Hypothalamus (tissue), 51 donors: ENCODE measurements at regions not wholly inside any gene's neighbourhood (a gene's known extent, or its start where the extent isn't known, plus 50 kb on each side); places are given as distances from the start of the nearest gene placed in this dataset.

Experiments used
- DNase-seq, 51 donors: peaks; one replicate each; lab custom pipeline; 2025; lab: John Stamatoyannopoulos, UW

DNA sequence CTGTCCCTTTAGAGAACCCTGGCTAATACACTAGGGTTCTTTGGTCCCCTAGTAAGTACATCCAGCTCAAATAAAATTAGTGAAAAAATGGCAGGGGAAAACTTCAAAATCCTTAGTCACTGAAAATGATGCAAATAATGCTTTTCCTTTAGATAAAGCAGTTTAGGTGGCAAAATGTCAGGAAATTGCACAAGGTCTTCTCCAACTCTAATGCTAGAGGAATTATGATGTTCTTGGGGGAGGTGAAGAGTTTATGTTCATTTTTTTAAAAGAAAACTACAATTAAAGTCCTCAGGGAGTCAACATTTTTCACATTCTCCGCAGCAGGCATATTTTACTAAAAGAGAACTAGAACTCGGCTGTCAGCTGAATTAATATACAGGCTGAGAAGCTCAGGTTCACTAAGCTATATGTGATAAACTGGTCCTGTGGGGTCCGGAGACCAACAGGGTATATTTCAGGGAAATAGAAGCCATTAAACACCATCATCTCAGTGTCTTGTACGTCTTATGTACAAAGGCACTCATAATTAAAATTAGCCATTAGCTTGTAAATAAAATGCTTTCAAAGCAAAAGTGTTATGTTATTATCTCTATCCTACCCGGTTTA is 1164.7 kb upstream of the AUTS2 start:
- no peak for DNase-seq

DNA sequence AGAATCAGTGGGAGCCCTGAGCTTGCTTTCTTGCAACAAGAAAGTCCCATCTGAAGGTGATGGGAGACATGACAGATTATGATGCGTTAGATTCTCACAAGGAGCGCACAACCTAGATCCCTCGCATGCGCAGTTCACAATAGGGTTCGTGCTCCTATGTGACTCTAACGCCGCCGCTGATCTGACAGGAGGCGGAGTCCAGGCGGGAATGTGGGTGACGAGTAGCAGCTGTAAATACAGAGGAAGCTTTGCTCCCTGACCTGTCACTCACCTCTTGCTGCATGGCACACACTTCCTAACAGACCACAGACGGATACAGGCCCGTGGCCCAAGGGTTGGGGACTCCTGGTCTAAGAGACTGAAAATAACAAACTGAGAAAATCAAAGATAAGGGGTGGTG is 1163.4 kb upstream of the AUTS2 start:
- no peak for DNase-seq

DNA sequence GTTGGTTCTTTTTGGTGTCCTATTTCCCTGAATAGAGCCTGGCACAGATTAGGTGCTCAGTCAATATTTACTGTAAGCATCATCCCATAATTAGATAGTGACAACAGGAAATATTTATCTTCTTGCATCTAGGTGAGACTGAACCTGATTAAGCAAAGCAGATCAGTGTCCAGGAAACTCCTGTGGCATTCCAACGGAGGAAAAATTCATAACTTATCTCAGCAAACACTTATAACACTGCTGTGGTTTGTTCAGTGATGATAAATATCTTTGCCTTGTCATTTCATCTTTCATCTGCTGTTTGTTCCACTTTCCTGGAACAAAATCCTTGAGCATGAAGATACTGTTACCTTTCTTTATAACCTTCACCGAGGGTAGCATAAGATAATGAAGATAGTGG is 1160.3 kb upstream of the AUTS2 start:
- DNase-seq = no peak

DNA sequence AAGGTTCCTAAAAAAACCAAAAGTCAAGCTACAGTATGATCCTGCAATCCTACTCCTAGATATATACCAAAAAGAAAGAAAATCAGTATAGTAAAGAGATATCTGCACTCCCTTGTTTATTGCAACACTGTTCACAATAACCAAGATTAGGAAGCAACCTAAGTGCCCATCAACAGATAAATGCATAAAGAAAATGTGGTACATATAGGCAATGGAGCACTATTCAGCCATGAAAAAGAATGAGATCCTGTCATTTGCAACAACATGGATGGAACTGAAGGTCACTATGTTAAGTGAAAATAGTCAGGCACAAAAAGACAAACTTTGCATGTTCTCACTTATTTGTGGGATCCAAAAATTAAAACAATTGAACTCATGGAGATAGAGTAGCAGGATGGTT is 1159.5 kb upstream of the AUTS2 start:
- no peak for DNase-seq

DNA sequence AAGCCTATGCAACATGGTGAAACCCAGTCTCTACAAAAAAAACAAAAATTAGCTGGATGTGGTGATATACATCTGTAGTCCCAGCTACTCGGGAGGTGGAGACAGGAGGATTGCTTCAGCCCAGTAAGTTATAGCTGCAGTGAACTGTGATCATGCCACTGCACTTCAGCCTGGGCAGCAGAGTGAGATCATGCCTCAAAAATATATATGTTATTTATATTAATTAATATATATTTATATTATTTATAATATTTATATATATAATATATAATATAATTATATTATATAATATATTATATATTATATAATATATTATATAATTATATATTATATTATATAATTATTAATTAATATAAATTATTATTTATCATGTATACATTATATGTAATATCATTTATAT is 1158.4 kb upstream of the AUTS2 start:
- no peak for DNase-seq

DNA sequence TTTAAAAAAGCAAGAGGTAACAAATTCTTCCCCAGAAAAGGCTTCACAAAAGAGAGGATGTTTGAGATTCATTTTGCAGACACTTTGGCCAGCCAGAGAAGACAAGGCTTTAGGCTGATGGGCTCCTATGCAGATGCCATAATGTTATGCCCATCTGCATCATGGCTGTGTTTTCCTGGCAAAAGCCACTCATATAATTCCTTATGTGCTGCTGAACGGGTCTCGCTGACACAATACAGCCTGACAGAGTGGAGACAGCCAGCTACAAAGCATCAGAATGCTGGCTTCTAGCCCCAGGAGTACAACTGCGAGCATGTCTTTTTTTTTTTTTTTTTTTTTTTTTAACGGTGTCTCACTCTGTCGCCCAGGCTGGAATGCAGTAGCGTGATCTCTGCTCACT is 1157.4 kb upstream of the AUTS2 start:
- no peak for DNase-seq

DNA sequence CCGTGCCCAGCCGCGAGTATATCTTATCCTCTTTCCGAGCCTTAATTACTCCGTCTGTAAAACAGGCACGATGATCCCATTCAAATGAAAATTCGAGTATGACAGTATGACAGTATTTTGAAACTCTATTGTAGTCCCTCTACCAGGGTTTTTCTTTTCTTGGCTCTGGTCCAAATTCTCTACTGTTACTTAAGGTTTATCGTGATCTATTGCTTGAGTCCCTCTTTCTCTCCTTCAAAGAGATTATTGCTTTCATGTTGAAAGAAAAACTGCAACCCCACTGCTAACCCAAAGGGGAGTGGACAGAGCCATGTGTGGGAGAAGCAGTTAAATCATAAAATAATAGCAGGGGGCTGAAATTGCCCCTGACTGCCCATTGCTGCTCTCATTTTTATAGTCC is 1156.6 kb upstream of the AUTS2 start:
- DNase-seq = no peak

DNA sequence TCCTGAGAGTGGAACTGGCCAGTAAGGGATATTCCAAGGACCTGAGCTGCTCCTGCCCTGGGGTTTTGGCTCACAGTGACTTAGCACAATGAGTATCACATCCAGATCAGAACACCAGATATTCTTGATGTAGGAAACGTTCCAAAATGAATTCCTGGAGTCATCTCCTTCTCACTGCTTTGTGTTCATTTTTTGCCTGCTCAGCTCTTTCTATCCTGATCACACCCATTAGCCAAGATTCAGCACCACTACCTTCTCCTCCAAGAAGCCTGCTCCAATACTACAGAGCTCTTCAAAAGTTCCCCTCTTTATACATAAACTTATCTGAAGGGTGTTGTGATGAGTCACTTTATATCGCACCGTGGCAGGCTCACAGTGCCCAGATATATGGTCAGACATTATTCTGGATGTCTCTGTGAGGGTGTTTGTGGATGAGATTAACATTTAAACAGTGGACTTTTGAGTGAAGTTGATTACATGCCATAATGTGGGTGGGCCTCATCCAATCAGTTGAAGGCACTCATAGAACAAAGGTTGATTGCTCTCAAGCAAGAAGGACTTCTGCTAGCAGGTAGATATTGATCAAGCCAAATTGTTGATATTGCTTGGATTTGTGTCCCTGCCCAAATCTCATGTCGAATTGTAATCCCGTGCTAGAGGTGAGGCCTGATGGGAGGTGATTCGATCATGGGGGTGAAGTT is 1155.2 kb upstream of the AUTS2 start:
- DNase-seq = no peak

DNA sequence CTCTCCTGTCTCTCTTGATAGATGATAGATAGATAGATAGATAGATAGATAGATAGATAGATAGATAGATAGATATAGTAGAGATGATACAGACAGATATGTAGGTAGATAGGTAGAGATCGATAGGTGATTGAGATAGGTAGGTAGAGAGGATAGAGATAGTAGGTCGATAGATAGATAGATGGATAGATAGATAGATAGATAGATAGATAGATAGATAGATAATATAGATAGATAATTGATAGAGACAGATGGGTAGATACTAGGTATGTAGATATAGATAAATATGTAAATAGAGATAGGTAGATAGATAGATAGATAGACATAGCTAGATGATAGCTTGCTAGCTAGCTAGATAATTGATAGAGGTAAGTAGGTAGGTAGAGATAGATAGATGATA is 1154.2 kb upstream of the AUTS2 start:
- no peak for DNase-seq

DNA sequence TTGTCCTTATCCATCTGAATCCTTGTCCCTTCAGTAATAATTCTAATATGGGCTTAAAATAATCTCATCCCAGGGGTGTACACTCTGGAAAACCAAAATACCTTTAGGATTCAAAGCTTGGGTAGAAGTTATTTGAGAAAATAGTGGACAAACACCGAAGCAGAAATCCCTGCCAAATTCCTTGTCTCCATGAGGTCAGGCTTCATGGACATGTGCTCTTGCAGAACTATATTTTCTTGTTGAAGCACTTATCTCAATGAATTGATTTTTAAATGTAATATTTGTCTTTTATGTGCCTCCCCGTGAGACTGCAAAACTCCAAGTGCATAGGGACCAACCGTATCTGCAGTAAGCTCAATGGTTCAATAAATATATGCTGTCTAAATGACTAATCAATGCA is 1153.3 kb upstream of the AUTS2 start:
- no peak for DNase-seq

DNA sequence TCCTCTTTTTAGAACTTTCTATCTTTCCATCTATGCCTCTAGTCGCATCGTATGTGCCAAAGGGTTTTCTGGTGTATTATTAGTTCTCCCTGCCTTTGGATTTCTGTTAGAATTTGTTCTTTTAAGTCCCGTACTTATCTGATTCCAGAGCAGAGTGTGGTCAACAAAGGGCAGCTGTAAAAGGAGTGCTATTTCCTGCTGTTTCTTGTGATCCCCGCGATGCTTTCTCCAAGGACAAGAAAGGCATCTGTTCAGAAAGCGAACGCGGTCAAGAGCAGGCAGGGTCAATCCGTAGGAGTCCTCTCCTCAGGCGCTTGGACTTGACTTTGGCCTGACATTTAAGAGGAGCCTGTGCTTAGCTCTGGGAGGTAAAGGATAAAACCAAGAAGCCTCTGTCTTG is 1152.1 kb upstream of the AUTS2 start:
- DNase-seq = peak in 1 of 51 donors; percentile 1

DNA sequence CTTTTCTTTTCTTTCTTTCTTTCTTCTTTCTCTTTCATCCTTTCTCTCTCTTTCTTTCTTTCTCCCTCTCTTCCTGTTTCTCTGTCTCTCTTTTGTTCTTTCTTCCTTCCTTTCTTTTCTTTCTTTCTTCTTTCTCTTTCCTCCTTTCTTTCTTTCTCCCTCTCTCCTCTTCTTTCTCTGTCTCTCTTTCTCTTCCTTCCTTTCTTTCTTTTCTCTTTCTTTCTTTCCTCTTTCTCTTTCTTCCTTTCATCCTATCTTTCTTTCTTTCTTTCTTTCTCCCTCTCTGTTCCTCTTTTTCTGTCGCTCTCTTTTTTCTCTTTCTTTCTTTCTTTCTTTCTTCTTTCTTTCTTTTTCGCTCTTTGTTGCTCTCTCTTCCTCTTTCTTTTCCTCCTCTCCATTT is 1149.2 kb upstream of the AUTS2 start:
- no peak for DNase-seq

DNA sequence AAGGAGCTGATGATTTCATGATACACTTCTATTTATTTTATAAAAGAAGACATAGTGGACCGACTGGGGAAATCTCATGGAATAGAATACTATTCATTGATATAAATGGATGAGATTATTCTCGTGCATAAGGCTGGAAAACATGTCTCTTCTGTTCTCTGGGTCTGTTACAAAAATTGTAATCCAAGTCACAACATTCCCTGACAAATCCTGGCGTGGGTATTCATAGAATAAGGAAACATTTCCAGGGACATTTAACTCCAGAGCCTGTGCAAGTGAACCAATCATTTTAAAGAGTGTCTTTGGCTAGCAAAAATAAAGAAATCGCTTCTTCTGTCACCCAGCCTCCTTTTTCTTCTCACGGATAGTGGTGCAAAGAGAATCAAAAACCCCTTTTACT is 1148.5 kb upstream of the AUTS2 start:
- DNase-seq = no peak

DNA sequence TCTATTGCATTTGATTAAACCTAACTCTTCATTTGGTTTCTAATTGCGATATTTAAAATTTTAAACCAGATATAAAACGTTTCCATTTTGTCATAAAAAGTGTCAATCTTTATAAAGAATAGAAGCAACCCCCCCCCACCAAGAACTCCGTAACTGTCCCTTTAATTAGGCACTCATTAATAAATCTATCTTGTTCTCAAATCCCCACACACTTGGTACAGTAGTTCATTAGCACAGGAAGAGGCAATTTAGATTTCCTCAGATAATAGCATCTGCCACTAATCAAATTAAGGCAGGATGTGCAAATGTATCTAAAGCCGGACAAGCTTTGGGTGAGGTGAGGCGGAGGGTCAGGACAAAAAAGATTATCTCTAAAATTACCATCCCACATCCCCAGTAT is 1143.3 kb upstream of the AUTS2 start:
- DNase-seq = no peak

DNA sequence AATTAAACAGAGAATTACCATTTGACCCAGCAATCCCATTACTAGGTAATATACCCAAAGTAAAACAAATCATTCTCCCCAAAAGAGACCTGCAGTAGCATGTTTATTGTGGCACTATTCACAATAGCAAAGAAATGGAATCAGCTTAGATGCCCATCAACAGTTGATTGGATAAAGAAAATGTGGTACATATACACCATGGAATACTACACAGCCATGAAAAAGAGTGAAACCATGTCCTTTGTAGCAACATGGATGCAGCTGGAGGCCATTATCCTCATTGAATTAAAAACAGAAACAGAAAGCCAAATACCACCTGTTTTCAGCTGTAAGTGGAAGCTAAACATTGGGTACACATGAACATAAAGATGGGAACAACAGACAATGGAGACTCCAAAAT is 1141.8 kb upstream of the AUTS2 start:
- DNase-seq = no peak

DNA sequence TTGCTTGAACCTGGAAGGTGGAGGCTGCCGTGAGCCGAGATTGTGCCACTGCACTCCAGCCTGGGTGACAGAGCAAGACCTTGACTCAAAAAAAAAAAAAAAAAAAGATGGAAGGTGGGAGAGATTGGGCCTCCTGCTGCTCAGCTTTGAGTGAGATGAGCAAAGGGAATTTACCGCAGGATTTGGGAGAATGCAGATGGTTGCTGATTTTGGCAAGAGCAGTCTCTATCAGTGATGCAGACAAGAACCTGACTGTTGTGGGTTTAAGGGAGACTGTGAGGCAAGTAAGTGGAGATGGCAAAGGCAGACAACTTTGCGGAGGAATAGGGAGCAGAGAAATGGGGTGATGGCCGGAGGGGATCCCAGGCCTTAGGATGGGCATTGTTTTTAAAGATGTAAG is 1140.8 kb upstream of the AUTS2 start:
- no peak for DNase-seq

DNA sequence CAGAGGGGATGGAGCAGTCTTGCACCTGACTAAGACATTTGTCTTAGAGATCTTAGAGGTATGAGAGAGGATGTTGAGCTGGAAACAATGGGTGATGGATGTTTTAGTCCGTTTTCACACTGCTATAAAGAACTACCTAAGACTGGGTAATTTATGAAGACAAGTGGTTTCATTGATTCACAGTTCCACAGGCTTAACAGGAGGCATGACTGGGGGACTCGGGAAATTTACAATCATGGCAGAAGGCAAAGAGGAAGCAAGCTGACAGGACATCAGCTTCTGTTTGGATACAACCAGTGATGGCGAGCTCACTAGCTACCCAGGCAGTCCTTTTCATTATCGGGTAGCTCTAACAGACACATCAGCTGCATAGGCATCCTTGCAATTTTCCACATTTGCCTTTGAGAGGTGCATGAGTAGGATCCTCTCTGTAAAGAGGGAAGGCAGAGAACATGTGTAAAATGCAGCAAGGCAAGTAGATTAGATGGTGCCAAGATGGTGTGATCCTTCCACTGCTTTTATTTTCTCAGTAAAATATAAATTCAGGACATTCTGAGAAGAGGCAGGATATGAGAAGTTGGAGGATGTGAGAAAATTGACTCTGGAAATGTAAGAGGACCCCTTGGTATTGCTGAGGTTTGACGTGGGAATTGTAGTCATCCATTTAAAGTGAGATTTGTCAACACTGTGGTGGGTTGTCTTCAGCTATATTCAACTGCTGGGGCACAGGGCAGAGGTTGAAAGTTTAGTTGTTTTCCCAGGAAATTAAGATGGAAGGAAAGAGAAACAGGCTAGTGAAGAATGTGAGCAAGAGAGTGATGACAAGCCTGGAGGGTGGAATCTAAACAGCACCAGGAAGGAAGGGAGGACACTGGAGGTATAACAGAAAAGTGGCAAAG is 1140.0 kb upstream of the AUTS2 start:
- DNase-seq = no peak

DNA sequence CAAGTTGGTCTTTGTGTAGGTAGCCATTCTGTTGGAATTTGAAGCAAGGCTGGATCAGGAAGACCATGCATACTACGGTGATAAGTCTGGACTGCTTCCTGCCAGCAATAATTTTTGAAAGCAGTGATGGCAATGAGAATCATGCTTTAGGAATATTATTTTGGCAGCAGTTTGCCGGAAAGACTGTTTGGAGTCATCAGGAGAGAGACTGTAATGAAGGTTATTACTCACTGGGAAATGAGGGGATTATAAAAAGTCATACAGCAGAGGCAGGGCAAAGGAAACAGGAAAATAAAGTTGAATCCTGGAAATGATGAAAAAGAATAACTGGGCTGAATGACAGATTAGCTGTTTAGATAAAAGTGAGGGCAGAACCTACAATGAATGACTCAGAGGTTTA is 1136.8 kb upstream of the AUTS2 start:
- no peak for DNase-seq

DNA sequence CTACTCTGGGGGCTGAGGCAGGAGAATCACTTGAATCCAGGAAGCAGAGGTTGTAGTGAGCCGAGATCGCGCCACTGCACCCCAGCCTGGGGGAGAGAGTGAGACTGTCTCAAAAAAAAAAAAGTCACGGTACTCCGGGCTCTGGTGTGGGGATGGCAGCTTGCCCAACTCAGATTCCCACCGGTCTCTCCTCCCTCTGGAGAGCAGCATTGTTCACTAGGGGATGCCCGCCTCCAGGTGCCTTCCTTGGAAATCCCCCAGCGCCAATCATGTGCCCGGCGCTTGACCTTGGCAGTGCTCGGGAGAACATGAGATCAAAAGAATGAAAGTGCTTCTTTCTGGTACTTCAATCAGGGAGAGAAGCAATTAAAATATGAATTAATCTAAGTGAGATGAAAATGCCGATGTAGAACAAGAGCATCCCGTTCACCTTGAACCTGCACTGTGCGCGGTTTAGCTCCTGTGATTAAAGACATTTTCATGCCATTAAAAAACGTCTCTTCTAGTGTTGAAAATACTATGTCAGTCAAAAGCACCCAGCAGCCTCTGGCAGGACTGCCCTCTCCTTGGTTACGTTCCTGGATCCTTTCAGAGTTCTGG is 1127.3 kb upstream of the AUTS2 start:
- DNase-seq = peak in 1 of 51 donors; percentile 12

DNA sequence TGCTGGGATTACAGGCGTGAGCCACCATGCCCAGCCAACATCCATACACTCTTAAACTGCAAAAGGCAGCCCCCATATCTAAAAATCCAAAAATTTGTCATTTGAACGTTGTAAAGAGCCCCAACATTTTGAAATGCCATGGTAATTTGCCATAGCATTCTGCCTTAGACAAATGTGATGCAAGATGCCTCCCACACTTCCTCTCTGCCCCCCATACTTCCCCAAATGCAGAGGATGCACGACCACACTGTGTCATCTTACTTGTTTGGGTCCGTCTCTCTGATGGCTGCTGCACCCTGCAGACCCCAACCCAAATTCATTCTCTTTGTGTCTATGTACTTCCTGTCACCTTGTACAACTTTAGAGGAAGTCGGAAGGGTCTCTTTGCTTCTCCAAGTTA is 1125.6 kb upstream of the AUTS2 start:
- DNase-seq = no peak

DNA sequence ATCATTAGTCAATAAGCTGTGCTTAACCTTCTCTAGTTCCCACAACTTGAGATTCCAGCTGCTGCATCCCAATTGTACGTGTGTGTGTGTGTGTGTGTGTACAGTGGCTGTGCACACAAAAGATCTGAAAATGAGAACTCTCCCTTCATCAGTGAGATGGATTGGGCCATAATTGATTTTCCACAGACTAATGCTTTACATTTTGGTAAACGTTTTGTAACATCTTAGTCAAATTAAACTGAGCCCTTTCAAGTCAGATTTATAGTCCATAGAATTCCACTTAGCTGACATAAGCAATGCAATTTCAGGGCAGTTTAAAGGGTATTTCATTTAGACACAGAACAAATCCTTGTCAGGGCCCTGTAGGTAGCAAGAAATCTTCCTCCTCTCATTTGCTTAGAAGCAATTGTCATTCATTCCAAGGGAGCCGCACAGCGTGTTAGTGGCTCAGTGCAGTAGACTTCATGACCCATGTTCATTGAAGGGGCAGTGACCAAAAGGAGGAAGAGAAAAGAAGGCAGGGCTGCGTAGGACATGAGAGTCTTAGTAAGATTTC is 1123.5 kb upstream of the AUTS2 start:
- no peak for DNase-seq
